DMS114 treated with DMSO at 0.1 percent for 48 hours (cell line): ENCODE measurements at regions not wholly inside any gene's neighbourhood (a gene's known extent, or its start where the extent isn't known, plus 50 kb on each side); places are given as distances from the start of the nearest gene placed in this dataset.
"Not testable (repeated sequence)": the region's sequence is repeated elsewhere in the genome, so short reads cannot be mapped to it uniquely, and the experiment has no call there.

ENCODE experiments used
- DNase-seq: peaks from one replicate; lab custom pipeline; 2025; ENCODE audit not compliant: unreplicated experiment; lab: John Stamatoyannopoulos, UW

- not testable (repeated sequence) for DNase-seq
These were observed 59.6 kb upstream of the DMRTB1 start for GRCh38 chr1:53399370-53400133.

GRCh38 chr1:53400761-53401674 lies 58.2 kb upstream of the DMRTB1 start:
- no peak for DNase-seq

- DNase-seq: no peak
These were observed 57.1 kb upstream of the DMRTB1 start for GRCh38 chr1:53401813-53402745.

GRCh38 chr1:53402891-53403655 lies 56.1 kb upstream of the DMRTB1 start:
- no peak for DNase-seq

GRCh38 chr1:53405737-53406136 lies 53.5 kb upstream of the DMRTB1 start:
- DNase-seq: no peak

GRCh38 chr1:53406551-53407235 lies 52.5 kb upstream of the DMRTB1 start:
- no peak for DNase-seq

GRCh38 chr1:53408013-53408754 lies 51.0 kb upstream of the DMRTB1 start:
- no peak for DNase-seq

GRCh38 chr1:53408755-53409129 lies 50.5 kb upstream of the DMRTB1 start:
- DNase-seq: no peak

- DNase-seq: no peak
These were observed 50.0 kb upstream of the DMRTB1 start for GRCh38 chr1:53409233-53409632.
